Limb (tissue), 2 donors: ENCODE measurements at regions not wholly inside any gene's neighbourhood (a gene's known extent, or its start where the extent isn't known, plus 50 kb on each side); places are given as distances from the start of the nearest gene placed in this dataset.
"Not testable (repeated sequence)": the region's sequence is repeated elsewhere in the genome, so short reads cannot be mapped to it uniquely, and the experiment has no call there.

Source experiments
- DNase-seq, 2 donors: peaks; one replicate each; pipeline ENCODE4 v3.0.0-alpha.2; 2016; ENCODE audit errors: extremely low spot score in 2 of 2

DNA sequence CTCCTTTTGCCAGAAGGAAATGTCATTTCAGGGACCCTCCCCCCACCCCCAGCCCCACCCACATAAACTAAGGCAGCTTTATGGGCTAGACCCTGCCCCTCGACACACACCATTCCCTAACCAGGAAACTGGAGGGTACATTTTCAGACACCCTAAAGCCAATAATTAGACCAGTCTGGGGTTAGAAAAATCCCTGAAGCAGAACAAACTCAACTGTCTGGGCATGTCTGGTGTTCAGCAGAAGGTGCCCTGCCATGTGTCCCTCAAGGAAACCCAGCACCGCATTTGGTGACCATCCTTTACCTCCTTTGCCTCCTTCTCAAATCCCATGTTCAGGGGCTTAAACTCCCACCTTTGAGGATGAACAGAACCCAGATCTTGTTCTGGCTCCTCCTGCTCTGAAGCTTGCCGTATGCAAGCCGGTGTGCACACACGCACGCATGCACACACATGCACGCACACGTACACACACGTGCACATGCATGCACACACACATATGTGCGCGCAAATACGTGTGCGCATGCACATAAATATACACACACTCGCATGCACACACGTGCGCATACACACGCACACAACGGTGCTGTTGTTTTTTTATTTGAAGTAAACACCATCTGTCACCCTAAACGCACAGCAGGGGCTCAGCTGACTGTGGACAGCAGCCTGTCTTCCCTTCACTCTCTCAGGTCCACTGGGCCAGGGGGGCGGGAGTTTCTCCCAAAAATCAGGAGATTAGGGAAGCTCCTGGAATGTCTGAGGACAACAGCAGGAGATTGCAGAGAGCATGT lies 156.8 kb upstream of the TNRC6C start:
- no peak for DNase-seq

GRCh38 chr17:77802333-77802615 lies 156.2 kb upstream of the TNRC6C start:
- peak in 1 of 2 donors; percentile 60 for DNase-seq

GRCh38 chr17:77802811-77803220 lies 155.7 kb upstream of the TNRC6C start:
- peak; percentile 80 to 89 for DNase-seq

DNA sequence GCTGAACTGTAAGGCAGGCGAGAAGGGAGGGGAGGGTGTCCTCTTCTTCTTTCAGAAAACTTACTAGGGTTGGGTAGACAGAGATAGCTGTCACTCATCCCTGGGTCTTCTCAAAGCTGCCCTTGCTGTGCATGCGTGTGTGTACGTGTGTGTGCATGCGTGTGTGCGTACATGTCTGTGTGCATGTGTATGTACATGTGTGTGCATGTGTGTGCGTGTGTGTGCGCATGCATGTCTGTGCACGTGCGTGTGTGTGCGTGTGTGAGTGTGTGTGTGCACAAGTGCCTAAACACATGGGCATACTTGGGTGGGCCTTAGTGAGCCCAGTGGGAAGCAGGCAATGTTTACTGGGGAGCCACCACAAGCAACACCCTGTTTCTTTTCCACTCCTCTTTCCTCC lies 154.8 kb upstream of the TNRC6C start:
- DNase-seq: no peak

DNA sequence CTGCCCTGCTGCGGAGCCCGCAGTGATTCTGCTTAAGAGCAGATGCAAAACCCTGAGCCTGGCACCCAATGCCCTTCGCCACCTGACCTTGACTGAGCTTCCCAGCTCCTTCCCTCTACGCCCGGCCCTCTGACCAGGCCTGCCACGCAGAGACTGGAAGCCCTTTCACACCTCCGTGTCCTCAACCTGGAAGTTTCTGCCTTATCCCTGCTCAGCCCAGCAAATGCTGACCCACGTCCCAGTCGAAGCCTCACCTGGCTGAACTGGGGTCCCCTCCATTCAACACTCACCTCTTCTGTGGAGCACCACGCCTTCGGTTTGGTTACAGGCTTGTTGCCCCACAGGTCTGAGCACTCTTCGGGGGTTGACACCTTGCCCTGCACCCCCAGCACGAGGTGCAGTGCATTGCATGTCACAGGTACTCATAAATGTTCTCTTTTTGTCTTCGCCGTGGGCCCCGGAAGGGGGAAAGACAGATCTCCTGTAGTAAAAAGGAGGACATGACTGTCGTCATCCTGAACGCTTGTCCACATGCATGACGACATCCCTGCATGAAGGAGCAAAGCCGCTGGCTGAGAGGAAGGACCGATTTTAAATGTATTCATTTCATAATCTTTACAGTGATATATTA lies 153.6 kb upstream of the TNRC6C start:
- no peak for DNase-seq

- DNase-seq: not testable (repeated sequence)
These were observed 152.5 kb upstream of the TNRC6C start for GRCh38 chr17:77805970-77806369.

- no peak for DNase-seq
These were observed 151.3 kb upstream of the TNRC6C start for GRCh38 chr17:77807051-77807745.

DNA sequence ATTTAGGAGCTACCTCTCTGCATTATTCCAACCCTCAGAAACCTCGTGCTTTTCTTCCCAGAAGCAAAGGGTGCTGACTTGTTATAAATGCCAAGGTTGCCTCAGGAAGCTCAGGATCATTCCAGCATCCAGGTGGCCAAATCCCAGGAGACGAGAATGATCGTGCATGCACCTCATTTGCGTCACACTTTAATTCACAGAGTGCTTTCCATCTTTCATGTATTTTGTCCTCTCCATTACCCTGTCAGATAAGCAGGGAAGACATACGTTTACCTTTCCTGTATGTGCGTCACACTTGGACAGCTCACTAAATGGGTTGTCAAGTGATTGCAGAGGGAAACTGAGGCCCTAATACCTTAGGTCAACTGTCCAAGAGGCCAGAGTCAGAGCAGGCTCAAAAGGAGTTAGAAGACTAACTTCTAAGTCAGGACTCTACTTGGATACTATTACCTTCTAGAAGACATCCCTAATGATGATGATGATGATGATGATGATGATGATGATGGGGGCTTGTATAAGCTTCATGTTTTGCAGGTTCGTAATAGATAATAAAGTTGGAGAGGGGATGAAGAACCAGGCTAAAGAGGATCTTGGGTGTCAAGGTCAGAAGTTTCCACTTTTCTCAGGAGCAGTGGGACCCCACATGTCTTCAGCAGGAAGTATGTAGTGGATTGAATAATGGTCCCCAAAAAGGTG lies 150.6 kb upstream of the TNRC6C start:
- DNase-seq: no peak

DNA sequence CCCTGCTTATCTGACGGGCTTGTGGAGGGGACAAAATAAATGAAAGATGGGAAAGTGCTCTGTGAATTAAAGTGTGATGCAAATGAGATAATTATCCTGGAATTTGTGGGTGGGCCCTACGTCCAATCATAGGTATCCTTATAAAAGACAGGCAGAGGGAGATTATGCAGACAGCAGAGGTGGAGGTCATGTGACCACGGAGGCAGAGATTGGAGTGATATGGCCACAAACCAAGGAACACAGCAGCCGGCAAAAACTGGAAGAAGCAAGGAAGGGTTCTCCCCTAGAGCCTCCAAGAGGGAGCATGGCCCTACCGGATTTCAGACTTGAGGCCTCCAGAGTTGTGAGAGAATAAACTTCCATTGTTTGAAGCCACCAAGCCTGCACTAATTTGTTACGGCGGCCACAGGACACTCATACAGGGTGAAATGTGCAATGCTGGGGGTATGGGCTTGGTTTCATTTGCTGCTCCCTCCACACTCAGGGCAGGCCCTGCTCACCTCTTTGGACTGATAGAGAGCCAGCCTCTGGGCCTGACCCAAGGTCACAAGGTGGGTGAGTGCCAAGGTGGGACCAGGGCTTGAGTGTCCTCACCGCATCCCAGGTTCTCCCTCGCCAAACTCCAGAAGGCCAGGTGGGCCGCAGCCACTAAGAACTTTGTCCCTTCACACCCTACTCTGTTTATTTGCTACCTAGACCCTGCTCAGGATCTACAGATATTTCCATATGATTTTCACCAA lies 149.6 kb upstream of the TNRC6C start:
- no peak for DNase-seq

- DNase-seq: no peak
These were observed 148.7 kb upstream of the TNRC6C start for GRCh38 chr17:77809814-77810213.

DNA sequence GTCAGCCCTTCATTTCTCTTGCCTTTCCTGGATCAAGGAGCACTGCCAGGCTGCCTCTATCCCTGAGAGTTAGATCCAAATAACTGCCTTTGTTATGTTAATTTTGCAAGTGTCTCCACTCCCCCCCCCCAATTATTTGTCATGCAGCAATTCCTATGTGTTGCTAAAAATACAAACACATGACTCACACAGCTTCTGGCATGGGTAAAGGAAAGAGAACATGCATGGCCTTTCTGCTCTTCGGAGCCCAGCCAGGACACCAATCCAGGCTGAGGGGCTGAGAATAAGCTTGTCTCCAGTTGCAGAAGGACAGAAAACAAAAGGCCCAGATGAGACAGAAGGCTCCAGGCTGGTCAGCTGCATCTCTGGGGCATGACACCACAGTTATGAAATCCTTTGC lies 148.0 kb upstream of the TNRC6C start:
- no peak for DNase-seq

GRCh38 chr17:77811521-77811920 lies 147.0 kb upstream of the TNRC6C start:
- no peak for DNase-seq

DNA sequence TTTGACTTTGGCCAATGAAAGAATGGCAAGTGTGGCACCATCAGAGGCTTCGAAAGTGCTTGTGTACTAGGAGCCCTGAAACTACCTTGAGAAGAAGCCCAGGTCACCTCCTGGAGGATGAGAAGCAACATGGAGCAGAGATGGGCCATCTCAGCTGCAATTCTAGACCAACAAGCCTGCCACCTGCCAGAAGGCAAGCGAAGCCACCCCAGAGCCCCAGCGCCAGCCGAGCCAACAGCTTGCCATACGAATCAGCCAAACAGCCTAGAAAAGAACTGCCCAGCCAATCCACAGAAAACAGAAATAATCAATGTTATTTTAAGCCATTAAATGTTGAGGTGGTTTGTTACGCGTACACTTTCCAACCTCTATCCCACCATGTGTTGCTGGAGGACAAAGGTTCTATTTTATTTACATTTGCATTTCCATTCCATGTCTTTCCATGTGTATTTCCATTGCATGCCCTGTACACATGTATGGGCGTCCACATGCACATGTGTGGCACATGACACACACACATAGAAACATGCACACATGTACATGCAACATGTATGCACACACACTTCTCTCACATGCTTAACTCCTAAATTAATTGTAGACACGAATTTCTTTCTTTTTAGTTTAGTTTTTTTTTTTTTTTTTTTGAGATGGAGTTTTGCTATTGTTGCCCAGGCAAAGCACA lies 144.3 kb upstream of the TNRC6C start:
- no peak for DNase-seq

GRCh38 chr17:77815127-77815905 lies 143.2 kb upstream of the TNRC6C start:
- no peak for DNase-seq

DNA sequence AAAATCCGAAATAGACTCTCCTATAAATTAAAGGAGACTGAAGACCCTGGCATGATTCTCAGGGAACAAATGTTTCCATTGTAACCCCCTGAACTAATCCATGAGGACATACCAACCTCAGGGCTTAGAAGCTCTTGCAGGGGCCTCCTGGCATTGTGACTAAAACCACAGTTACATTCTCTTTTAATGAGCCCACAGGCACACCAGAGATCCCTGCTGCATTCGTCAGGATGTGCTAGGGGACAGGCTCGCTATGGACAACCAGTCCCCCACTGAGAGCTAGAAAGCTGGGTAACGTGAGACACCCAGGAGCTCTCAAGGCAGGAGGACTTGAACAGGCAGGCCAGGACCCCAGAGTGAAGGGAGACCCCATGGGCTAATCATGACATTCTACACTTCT lies 140.6 kb upstream of the TNRC6C start:
- no peak for DNase-seq

- no peak for DNase-seq
These were observed 139.0 kb upstream of the TNRC6C start for GRCh38 chr17:77819497-77819896.

- no peak for DNase-seq
These were observed 137.4 kb upstream of the TNRC6C start for GRCh38 chr17:77821114-77821513.

- DNase-seq: no peak
These were observed 136.0 kb upstream of the TNRC6C start for GRCh38 chr17:77822302-77823030.

GRCh38 chr17:77824102-77824779 lies 134.3 kb upstream of the TNRC6C start:
- no peak for DNase-seq
